ENCODE measurements at regions not wholly inside any gene's neighbourhood (a gene's known extent, or its start where the extent isn't known, plus 50 kb on each side); places are given as distances from the start of the nearest gene placed in this dataset.

DNA sequence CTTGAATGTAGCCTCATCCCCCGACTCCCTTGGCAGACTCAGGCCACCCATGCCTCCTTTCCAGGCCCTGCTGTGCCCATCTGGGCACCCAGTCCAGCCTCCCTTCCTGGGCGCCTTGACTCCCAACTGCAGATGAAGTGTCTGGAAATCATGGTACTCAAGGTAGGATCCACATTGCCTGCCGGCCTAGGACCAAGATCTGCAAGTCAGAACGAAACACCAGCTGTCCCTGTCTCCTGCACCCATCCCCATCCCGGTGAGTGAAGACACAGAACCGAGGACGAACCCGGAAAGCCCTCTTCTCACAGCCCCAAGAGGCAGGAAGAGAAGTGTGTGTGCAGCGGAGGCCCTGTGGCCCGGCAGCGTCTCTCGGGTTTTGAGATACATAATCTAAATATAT is 205.1 kb downstream of the EMX2 start:
- DNase-seq = no peak
- Histone ChIP-seq H3K4me1 (ENCODE audit: control insufficient read depth, insufficient read depth, low read length) (no peaks in the 10 kb centered on the region), H3K27ac (ENCODE audit: low read length) (no peak overlapping the region), H3K4me3 (ENCODE audit: low read length) (no peak overlapping the region), H3K27me3 (ENCODE audit: control insufficient read depth, insufficient read depth, low read length) (peaks cover 5% of the 10 kb centered on the region), H3K36me3 (ENCODE audit: control insufficient read depth, insufficient read depth, low read length) (no peaks in the 10 kb centered on the region), H3K9me3 (ENCODE audit: control insufficient read depth, low read depth, low read length) (no peaks in the 10 kb centered on the region)
- no CpG with 5 or more reads among the region's 12 CpGs for WGBS (ENCODE audit: insufficient coverage, low lambda C conversion rate)

DNA sequence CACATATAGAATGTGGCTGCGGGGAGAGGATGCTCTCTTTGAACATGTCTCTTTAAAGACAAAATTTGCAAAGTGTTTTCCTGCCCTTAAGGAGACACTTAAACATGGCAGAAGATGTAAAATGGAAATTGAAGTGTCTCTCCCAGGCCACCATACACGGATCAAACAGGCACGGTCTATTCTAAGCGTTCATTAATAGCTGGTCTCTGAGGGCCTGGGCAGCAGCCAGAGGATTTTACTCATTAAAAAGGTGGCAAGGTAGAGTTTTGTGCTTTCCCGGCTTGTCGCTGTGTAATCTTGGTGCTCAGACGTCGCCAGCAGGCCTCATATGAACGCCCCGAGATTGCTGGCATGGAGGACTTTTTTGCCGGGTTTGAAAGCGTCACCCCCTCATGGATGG is 205.5 kb downstream of the EMX2 start:
- Histone ChIP-seq H3K36me3 (ENCODE audit: control insufficient read depth, insufficient read depth, low read length) (no peaks in the 10 kb centered on the region), H3K27ac (ENCODE audit: low read length) (no peak overlapping the region), H3K4me3 (ENCODE audit: low read length) (no peak overlapping the region), H3K9me3 (ENCODE audit: control insufficient read depth, low read depth, low read length) (no peaks in the 10 kb centered on the region), H3K27me3 (ENCODE audit: control insufficient read depth, insufficient read depth, low read length) (peaks cover 5% of the 10 kb centered on the region), H3K4me1 (ENCODE audit: control insufficient read depth, insufficient read depth, low read length) (no peaks in the 10 kb centered on the region)
- WGBS (ENCODE audit: insufficient coverage, low lambda C conversion rate) = 83% methylated on average over 1 of the region's 12 CpGs
- DNase-seq = no peak

DNA sequence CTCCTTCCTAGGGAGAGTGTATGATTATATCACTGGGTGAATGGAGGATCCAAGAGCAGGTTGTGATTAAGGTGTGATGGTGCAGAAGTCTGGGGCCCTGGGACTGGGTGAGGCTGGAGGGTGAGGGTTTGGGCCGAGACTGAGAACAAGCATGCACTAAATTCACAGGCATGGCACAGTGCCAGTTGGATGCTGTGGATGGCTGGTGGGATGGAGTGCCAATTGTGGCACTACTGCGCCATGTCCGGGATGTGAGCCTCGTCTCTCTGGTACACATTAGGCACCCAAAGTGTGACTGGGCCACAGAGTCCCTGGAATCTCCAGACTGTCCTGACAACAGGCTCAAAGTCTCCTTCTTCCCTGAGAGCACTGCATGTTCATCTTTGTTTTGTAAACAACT is 208.1 kb downstream of the EMX2 start:
- no peak for DNase-seq
- no peak overlapping the region for H3K4me3 ChIP-seq (ENCODE audit: low read length)
- no CpG with 5 or more reads among the region's 4 CpGs for WGBS (ENCODE audit: insufficient coverage, low lambda C conversion rate)
- H3K36me3 ChIP-seq (ENCODE audit: control insufficient read depth, insufficient read depth, low read length) = no peaks in the 10 kb centered on the region
- H3K4me1 ChIP-seq (ENCODE audit: control insufficient read depth, insufficient read depth, low read length) = no peaks in the 10 kb centered on the region
- H3K27ac ChIP-seq (ENCODE audit: low read length) = no peak overlapping the region
- peaks cover 8% of the 10 kb centered on the region for H3K27me3 ChIP-seq (ENCODE audit: control insufficient read depth, insufficient read depth, low read length)
- no peaks in the 10 kb centered on the region for H3K9me3 ChIP-seq (ENCODE audit: control insufficient read depth, low read depth, low read length)

GRCh38 chr10:117751259-117751658 is 208.7 kb downstream of the EMX2 start:
- no peak overlapping the region for H3K4me3 ChIP-seq (ENCODE audit: low read length)
- no peak for DNase-seq
- no peak overlapping the region for H3K27ac ChIP-seq (ENCODE audit: low read length)
- H3K4me1 ChIP-seq (ENCODE audit: control insufficient read depth, insufficient read depth, low read length) = no peaks in the 10 kb centered on the region
- H3K27me3 ChIP-seq (ENCODE audit: control insufficient read depth, insufficient read depth, low read length) = peaks cover 12% of the 10 kb centered on the region
- WGBS (ENCODE audit: insufficient coverage, low lambda C conversion rate) = no CpG with 5 or more reads among the region's 1 CpG
- H3K36me3 ChIP-seq (ENCODE audit: control insufficient read depth, insufficient read depth, low read length) = no peaks in the 10 kb centered on the region
- no peaks in the 10 kb centered on the region for H3K9me3 ChIP-seq (ENCODE audit: control insufficient read depth, low read depth, low read length)

GRCh38 chr10:117752103-117752502 is 209.6 kb downstream of the EMX2 start:
- WGBS (ENCODE audit: insufficient coverage, low lambda C conversion rate) = no CpG with 5 or more reads among the region's 4 CpGs

DNA sequence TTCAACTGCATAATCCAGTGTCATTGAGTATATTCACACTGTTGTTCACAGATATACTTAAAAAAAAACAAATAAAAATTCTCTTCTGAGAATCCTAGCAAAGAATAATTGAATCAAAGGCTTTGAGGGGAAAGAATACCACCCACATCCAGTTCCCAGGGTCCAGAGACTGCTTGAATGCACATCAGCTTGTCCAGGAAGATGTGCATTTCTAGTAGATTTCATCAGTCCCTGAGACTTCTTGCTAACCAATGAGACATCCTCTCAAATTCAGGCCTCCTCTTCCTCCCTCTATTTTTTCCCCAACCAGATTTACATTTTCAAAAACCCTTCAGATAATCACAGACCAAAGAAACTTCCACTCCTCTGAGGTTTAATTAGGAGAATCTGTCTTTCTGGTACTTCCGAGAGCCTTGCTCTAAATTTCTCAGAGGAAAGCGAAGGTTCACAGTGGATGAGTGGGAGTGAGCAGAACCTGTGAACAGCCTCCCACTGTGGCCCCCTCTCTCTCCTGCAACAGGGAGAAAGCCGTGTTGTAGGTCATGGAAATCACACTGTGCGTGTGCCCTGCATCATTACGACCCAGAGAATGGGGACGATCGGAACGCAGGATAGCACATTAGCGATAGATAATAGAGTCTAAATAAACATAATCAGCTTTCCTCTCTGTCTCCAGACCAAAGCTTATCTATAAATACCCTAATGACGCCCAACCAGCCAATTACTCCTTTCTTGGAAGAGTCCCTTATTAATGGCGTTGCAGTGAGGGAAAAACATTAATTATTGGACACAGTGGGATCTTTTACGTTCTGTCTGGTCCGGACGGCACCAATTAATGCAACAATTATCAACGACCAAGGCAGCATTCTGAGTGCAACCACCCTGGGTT is 212.5 kb downstream of the EMX2 start:
- H3K27ac ChIP-seq (ENCODE audit: low read length) = no peak overlapping the region
- H3K9me3 ChIP-seq (ENCODE audit: control insufficient read depth, low read depth, low read length) = no peaks in the 10 kb centered on the region
- no peaks in the 10 kb centered on the region for H3K36me3 ChIP-seq (ENCODE audit: control insufficient read depth, insufficient read depth, low read length)
- DNase-seq = no peak
- 20% methylated on average over 1 of the region's 15 CpGs for WGBS (ENCODE audit: insufficient coverage, low lambda C conversion rate)
- no peaks in the 10 kb centered on the region for H3K4me1 ChIP-seq (ENCODE audit: control insufficient read depth, insufficient read depth, low read length)
- H3K4me3 ChIP-seq (ENCODE audit: low read length) = no peak overlapping the region
- peaks cover 11% of the 10 kb centered on the region for H3K27me3 ChIP-seq (ENCODE audit: control insufficient read depth, insufficient read depth, low read length)

More at GRCh38 chr10:117752103-117752502, 209.6 kb downstream of the EMX2 start:
- Histone ChIP-seq H3K27ac (ENCODE audit: low read length) (no peak overlapping the region), H3K36me3 (ENCODE audit: control insufficient read depth, insufficient read depth, low read length) (no peaks in the 10 kb centered on the region), H3K9me3 (ENCODE audit: control insufficient read depth, low read depth, low read length) (no peaks in the 10 kb centered on the region), H3K27me3 (ENCODE audit: control insufficient read depth, insufficient read depth, low read length) (peaks cover 11% of the 10 kb centered on the region), H3K4me3 (ENCODE audit: low read length) (no peak overlapping the region), H3K4me1 (ENCODE audit: control insufficient read depth, insufficient read depth, low read length) (no peaks in the 10 kb centered on the region)
- DNase-seq = no peak

- peaks cover 15% of the 10 kb centered on the region for H3K27me3 ChIP-seq (ENCODE audit: control insufficient read depth, insufficient read depth, low read length)
- no peak for DNase-seq
- no peak overlapping the region for H3K4me3 ChIP-seq (ENCODE audit: low read length)
- no peak overlapping the region for H3K27ac ChIP-seq (ENCODE audit: low read length)
- H3K9me3 ChIP-seq (ENCODE audit: control insufficient read depth, low read depth, low read length) = no peaks in the 10 kb centered on the region
- H3K36me3 ChIP-seq (ENCODE audit: control insufficient read depth, insufficient read depth, low read length) = no peaks in the 10 kb centered on the region
- no CpG with 5 or more reads among the region's 3 CpGs for WGBS (ENCODE audit: insufficient coverage, low lambda C conversion rate)
- no peaks in the 10 kb centered on the region for H3K4me1 ChIP-seq (ENCODE audit: control insufficient read depth, insufficient read depth, low read length)
These were observed 213.1 kb downstream of the EMX2 start for GRCh38 chr10:117755659-117756014.

DNA sequence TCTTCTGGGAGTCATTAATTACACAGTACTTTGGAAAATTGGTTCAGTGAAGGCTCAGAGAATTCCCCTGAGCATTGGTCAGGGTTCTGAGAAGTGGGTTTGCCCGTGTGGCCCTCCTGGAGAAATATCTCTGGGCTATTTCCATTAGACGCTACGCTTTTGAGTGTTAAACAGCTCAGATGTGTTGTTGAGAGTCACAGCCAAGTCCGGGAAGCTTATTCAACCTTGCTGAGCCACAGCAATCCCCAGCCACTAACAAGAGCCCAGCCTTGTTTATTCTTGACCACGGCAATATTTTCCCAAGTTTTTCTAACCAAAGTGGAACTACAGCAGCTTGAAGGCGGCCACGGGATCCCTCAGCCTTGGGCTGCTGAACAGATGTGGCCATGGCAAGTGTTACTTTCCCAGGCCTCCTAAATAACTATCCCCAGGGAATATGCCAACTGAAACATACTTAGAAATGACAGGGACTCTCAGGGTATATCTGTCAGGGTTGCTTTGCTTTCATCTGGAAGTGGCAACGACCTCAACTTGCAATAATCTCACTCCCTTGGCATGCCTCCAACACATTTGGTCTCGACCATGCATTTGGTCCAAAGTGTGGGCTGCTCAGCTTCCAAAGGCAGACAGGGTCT is 214.7 kb downstream of the EMX2 start:
- Histone ChIP-seq H3K4me3 (ENCODE audit: low read length) (no peak overlapping the region), H3K36me3 (ENCODE audit: control insufficient read depth, insufficient read depth, low read length) (no peaks in the 10 kb centered on the region)
- WGBS (ENCODE audit: insufficient coverage, low lambda C conversion rate) = no CpG with 5 or more reads among the region's 9 CpGs

GRCh38 chr10:117759266-117759665 is 216.7 kb downstream of the EMX2 start:
- Histone ChIP-seq H3K36me3 (ENCODE audit: control insufficient read depth, insufficient read depth, low read length) (no peaks in the 10 kb centered on the region), H3K4me3 (ENCODE audit: low read length) (no peak overlapping the region), H3K4me1 (ENCODE audit: control insufficient read depth, insufficient read depth, low read length) (no peaks in the 10 kb centered on the region), H3K27me3 (ENCODE audit: control insufficient read depth, insufficient read depth, low read length) (peaks cover 23% of the 10 kb centered on the region), H3K27ac (ENCODE audit: low read length) (no peak overlapping the region), H3K9me3 (ENCODE audit: control insufficient read depth, low read depth, low read length) (no peaks in the 10 kb centered on the region)
- DNase-seq = no peak
- WGBS (ENCODE audit: insufficient coverage, low lambda C conversion rate) = 80% methylated on average over 2 of the region's 11 CpGs

More for the DNA sequence above, 214.7 kb downstream of the EMX2 start:
- Histone ChIP-seq H3K9me3 (ENCODE audit: control insufficient read depth, low read depth, low read length) (no peaks in the 10 kb centered on the region), H3K27ac (ENCODE audit: low read length) (no peak overlapping the region), H3K27me3 (ENCODE audit: control insufficient read depth, insufficient read depth, low read length) (peaks cover 21% of the 10 kb centered on the region), H3K4me1 (ENCODE audit: control insufficient read depth, insufficient read depth, low read length) (no peaks in the 10 kb centered on the region)
- DNase-seq = no peak

- no peaks in the 10 kb centered on the region for H3K4me1 ChIP-seq (ENCODE audit: control insufficient read depth, insufficient read depth, low read length)
- no peaks in the 10 kb centered on the region for H3K9me3 ChIP-seq (ENCODE audit: control insufficient read depth, low read depth, low read length)
- no peaks in the 10 kb centered on the region for H3K36me3 ChIP-seq (ENCODE audit: control insufficient read depth, insufficient read depth, low read length)
- no peak overlapping the region for H3K4me3 ChIP-seq (ENCODE audit: low read length)
- no peak overlapping the region for H3K27ac ChIP-seq (ENCODE audit: low read length)
- no peak for DNase-seq
- no CpG with 5 or more reads among the region's 6 CpGs for WGBS (ENCODE audit: insufficient coverage, low lambda C conversion rate)
- H3K27me3 ChIP-seq (ENCODE audit: control insufficient read depth, insufficient read depth, low read length) = peaks cover 12% of the 10 kb centered on the region
These were observed 219.1 kb downstream of the EMX2 start for GRCh38 chr10:117761695-117762094.
